Right lobe of liver (tissue), 6 donors: ENCODE measurements at regions not wholly inside any gene's neighbourhood (a gene's known extent, or its start where the extent isn't known, plus 50 kb on each side); places are given as distances from the start of the nearest gene placed in this dataset.

ENCODE experiments used
- ATAC-seq, 4 donors: fragments of 200-7000 bp; cut with Tn5 transposase; one replicate each; pipeline ENCODE4 v1.9.1; 2020; ENCODE audit warnings: mild to moderate bottlenecking in 4 of 4, moderate library complexity in 4 of 4
- DNase-seq, 3 donors: peaks; one replicate each; pipeline ENCODE4 v3.0.0-alpha.2; 2020
- H3K27ac ChIP-seq, 3 donors: fragments of 200-600 bp; one replicate each; pipeline ENCODE4 v1.8.0; 2022
- H3K27me3 ChIP-seq, 2 donors: fragments of 200-600 bp; one replicate each; pipeline ENCODE4 v1.8.0; 2022
- H3K36me3 ChIP-seq, 4 donors: fragments of 200-600 bp; sonication (generic) in 1 of 4; one replicate each; pipeline versions ENCODE4 v1.5.1 to v1.8.0; 2017 to 2022; ENCODE audit warnings: control low read depth in 1 of 4
- H3K4me1 ChIP-seq, 4 donors: fragments of 200-600 bp; sonication (generic) in 1 of 4; one replicate each; pipeline versions ENCODE4 v1.5.1 to v1.8.0; 2017 to 2022; ENCODE audit warnings: control low read depth in 1 of 4
- H3K4me3 ChIP-seq, 3 donors: fragments of 200-600 bp; one replicate each; pipeline ENCODE4 v1.8.0; 2022
- H3K9me3 ChIP-seq, 4 donors: fragments of 200-600 bp; sonication (generic) in 1 of 4; one replicate each; pipeline versions ENCODE4 v1.5.1 to v1.8.0; 2017 to 2022; ENCODE audit warnings: control low read depth in 1 of 4
- CTCF ChIP-seq, 4 donors: fragments of 200-600 bp in 3 of 4; fragments of 450-650 bp in 1 of 4; IDR thresholded peaks; one replicate each; pipeline versions ENCODE4 v1.5.1 to v1.8.0; 2016 to 2022; ENCODE audit warnings: antibody characterized with exemption in 4 of 4, mild to moderate bottlenecking in 2 of 4
- POLR2A ChIP-seq: fragments of 450-650 bp; IDR thresholded peaks from one replicate; pipeline ENCODE4 v1.6.1; 2017; ENCODE audit warnings: antibody characterized with exemption, mild to moderate bottlenecking
- WGBS: methylation state at CpG from one replicate; pipeline ENCODE4 v1.1.6; 2018; ENCODE audit warnings: low coverage, low lambda C conversion rate; ENCODE audit not compliant: insufficient coverage; ENCODE audit errors: missing lambda C conversion rate; 5-methylcytosine and 5-hydroxymethylcytosine counted together
- intact Hi-C, 2 donors: fragments of 100-400 bp; cut with DNase I; formaldehyde crosslinking; loops; one replicate each; pipeline versions ENCODE4 v1.11.2 to v1.14.1; 2022
- donor health status: DM: no; HTN: yes; CAD: no.
- donor health status: DM: no; HTN: no; CAD: no.
- donor health status: DM: no; HTN: no; CAD: no.
- donor health status: DM: no; HTN: yes; CAD: no.
- donor health status: DM: no; HTN: yes; CAD: no.

- Histone ChIP-seq H3K36me3 (no peaks in the 10 kb centered on the region), H3K9me3 (no peaks in the 10 kb centered on the region), H3K27ac (no peak overlapping the region), H3K4me1 (no peaks in the 10 kb centered on the region), H3K4me3 (no peak overlapping the region), H3K27me3 (no peaks in the 10 kb centered on the region)
- intact Hi-C loops: no loop called here
- ATAC-seq: no peak
- no peak for DNase-seq
- 90% methylated on average over 13 of the region's 13 CpGs for WGBS
- no peak for TF ChIP-seq CTCF (IDR thresholded peaks at IDR 0.05)
- no peak for TF ChIP-seq POLR2A
These were observed 176.6 kb downstream of the KLF5 start for GRCh38 chr13:73235385-73235784.

DNA sequence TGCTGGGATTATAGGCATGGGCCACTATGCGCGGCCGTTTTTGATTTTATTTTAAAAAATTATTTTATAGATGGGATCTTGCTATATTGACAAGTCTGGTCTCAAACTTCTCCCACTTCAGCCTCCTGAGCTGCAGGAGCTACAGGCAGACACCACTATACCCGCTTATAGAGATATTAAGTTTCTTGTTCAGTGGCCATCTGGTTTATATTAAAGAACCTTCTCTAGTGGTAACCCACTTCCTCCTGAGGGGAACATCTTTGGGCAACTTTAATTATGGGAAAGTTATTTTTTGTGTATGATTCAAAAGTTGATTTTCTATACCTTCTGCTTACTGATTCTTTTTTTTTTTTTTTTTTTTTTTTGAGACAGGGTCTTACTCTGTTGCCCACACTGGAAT lies 172.7 kb downstream of the KLF5 start:
- Histone ChIP-seq H3K4me3 (no peak overlapping the region), H3K4me1 (no peaks in the 10 kb centered on the region), H3K27me3 (no peaks in the 10 kb centered on the region), H3K36me3 (no peaks in the 10 kb centered on the region), H3K27ac (no peak overlapping the region), H3K9me3 (no peaks in the 10 kb centered on the region)
- TF ChIP-seq POLR2A: no peak
- WGBS: 87% methylated on average over 4 of the region's 4 CpGs
- ATAC-seq: no peak
- DNase-seq: no peak
- intact Hi-C loops: no loop called here

- H3K4me3 ChIP-seq: no peak overlapping the region
- H3K4me1 ChIP-seq: no peaks in the 10 kb centered on the region
- H3K36me3 ChIP-seq: no peaks in the 10 kb centered on the region
- ATAC-seq (peak in 1 of 4 donors; percentile 9), DNase-seq (no peak)
- WGBS: 58% methylated on average over 3 of the region's 3 CpGs
- no peaks in the 10 kb centered on the region for H3K9me3 ChIP-seq
- intact Hi-C loops: no loop called here
- TF ChIP-seq CTCF (IDR thresholded peaks at IDR 0.05): no peak
- TF ChIP-seq POLR2A: no peak
- no peak overlapping the region for H3K27ac ChIP-seq
- H3K27me3 ChIP-seq: no peaks in the 10 kb centered on the region
These were observed 171.9 kb downstream of the KLF5 start for GRCh38 chr13:73230716-73231115.

GRCh38 chr13:73228546-73228945 lies 169.7 kb downstream of the KLF5 start:
- Histone ChIP-seq H3K27ac (no peak overlapping the region), H3K9me3 (no peaks in the 10 kb centered on the region), H3K36me3 (no peaks in the 10 kb centered on the region), H3K4me1 (no peaks in the 10 kb centered on the region), H3K4me3 (no peak overlapping the region), H3K27me3 (no peaks in the 10 kb centered on the region)
- ATAC-seq (peak; percentile 28 to 71 (median 42)), DNase-seq (no peak)
- TF ChIP-seq CTCF (IDR thresholded peaks at IDR 0.05) (peak in 2 of 4 donors; percentile 14 to 20), POLR2A (no peak)
- intact Hi-C loops: no loop called here

DNA sequence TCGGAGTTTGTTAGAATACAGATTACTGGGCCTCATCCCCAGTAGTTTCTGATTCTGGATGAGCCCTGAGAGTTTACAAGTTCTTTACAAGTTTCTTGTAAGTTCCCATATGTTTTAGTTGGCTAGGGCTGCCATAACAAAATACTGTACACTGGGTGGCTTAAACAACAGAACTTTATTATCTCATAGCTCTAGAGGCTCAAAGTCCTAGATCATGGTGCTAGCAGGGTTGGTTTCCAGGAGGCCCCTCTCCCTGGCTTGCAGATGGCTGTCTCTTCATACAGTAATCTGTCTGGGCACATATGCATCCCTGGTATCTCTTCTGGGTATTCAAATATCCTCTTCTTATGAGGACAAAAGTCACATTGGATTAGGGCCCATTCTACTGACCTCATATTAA lies 167.2 kb downstream of the KLF5 start:
- Histone ChIP-seq H3K4me1 (no peaks in the 10 kb centered on the region), H3K4me3 (no peak overlapping the region), H3K9me3 (no peaks in the 10 kb centered on the region), H3K36me3 (no peaks in the 10 kb centered on the region), H3K27me3 (no peaks in the 10 kb centered on the region), H3K27ac (no peak overlapping the region)
- DNase-seq: no peak
- intact Hi-C loops: no loop called here
- WGBS: 85% methylated on average over 1 of the region's 1 CpG
- TF ChIP-seq POLR2A: no peak
- no peak for TF ChIP-seq CTCF (IDR thresholded peaks at IDR 0.05)
- ATAC-seq: no peak
